A673 (cell line): ENCODE measurements at regions not wholly inside any gene's neighbourhood (a gene's known extent, or its start where the extent isn't known, plus 50 kb on each side); places are given as distances from the start of the nearest gene placed in this dataset.

Experiments
- BruUV-seq: library from RNA; stranded (reverse); fragments of 400-500 nt; replicated peaks from 2 replicates; lab custom pipeline; 2021; lab: Mats Ljungman, UMichigan
- CTCF ChIA-PET: fragments of 300-600 bp; sonication (Branson Sonifier 250); formaldehyde crosslinking; loops from one replicate; lab custom pipeline; 2022; ENCODE audit warnings: antibody characterized with exemption; lab: Charles Lee
- POLR2A ChIA-PET: fragments of 300-600 bp; sonication (Branson Sonifier 250); formaldehyde crosslinking; loops from one replicate; lab custom pipeline; 2022; ENCODE audit warnings: antibody characterized with exemption; ENCODE audit not compliant: low non-redundant PET; lab: Charles Lee
- DNase-seq: peaks from one replicate; pipeline ENCODE4 v3.0.0-alpha.2; 2015; ENCODE audit warnings: low spot score
- H3K27ac ChIP-seq: fragments of 200-600 bp; sonication (generic); 2 replicates; pipeline ENCODE4 v1.5.1; 2016; ENCODE audit warnings: mixed run types, low read depth, mild to moderate bottlenecking, mixed read lengths, antibody characterized with exemption, low read length; ENCODE audit not compliant: poor library complexity, severe bottlenecking
- H3K27me3 ChIP-seq: fragments of 200-600 bp; sonication (generic); replicated peaks from 2 replicates; pipeline ENCODE4 v1.6.1; 2017; ENCODE audit warnings: mixed run types, low read depth, mild to moderate bottlenecking, mixed read lengths, antibody characterized with exemption, low read length; ENCODE audit not compliant: insufficient read depth, poor library complexity
- H3K36me3 ChIP-seq: fragments of 200-600 bp; sonication (generic); 2 replicates; pipeline ENCODE4 v1.6.1; 2016; ENCODE audit warnings: mixed run types, mild to moderate bottlenecking, mixed read lengths, antibody characterized with exemption, low read length; ENCODE audit not compliant: insufficient read depth, poor library complexity, severe bottlenecking
- H3K4me1 ChIP-seq: fragments of 200-600 bp; sonication (generic); 2 replicates; pipeline ENCODE4 v1.6.1; 2017; ENCODE audit warnings: mixed run types, mild to moderate bottlenecking, mixed read lengths, antibody characterized with exemption, low read length; ENCODE audit not compliant: insufficient read depth, poor library complexity, severe bottlenecking
- H3K4me3 ChIP-seq: fragments of 200-600 bp; sonication (generic); 2 replicates; pipeline ENCODE4 v1.5.1; 2016; ENCODE audit warnings: low read depth, mixed run types, mild to moderate bottlenecking, mixed read lengths, low read length; ENCODE audit not compliant: poor library complexity, severe bottlenecking
- H3K9me3 ChIP-seq: fragments of 200-600 bp; sonication (generic); 2 replicates; pipeline ENCODE4 v1.6.1; 2016; ENCODE audit warnings: mixed run types, low read depth, mild to moderate bottlenecking, mixed read lengths, antibody characterized with exemption, low read length; ENCODE audit not compliant: poor library complexity, severe bottlenecking
- EZH2 ChIP-seq: fragments of 200-600 bp; sonication (generic); IDR thresholded peaks from 2 replicates; pipeline ENCODE4 v1.6.1; 2017; ENCODE audit warnings: borderline replicate concordance, low read depth, mild to moderate bottlenecking, mixed read lengths, antibody characterized with exemption, low read length; ENCODE audit not compliant: poor library complexity, severe bottlenecking
- intact Hi-C: fragments of 100-400 bp; cut with micrococcal nuclease; formaldehyde crosslinking; loops from one replicate; pipeline ENCODE4 v1.10.0; 2022; ENCODE audit not compliant: unreplicated experiment
- TF ChIP-seq, protein P1 (sequence below): fragments of 300-800, 200-600 bp; sonication (generic); conservative IDR thresholded peaks from 2 replicates; pipeline ENCODE4 v1.5.1; 2017; ENCODE audit warnings: low read depth, mild to moderate bottlenecking, antibody characterized with exemption, low read length, moderate library complexity, mixed read lengths

GRCh38 chr6:14622085-14622484 lies 504.5 kb downstream of the CD83 start:
- no peak for DNase-seq
- ChIA-PET CTCF (interaction anchor here (0.6 kb wide), 1 partner anchor 698 kb away, joined by 4 read pairs; the partner anchor contains the start of gene RNF182), POLR2A (no interaction called here)
- Histone ChIP-seq H3K36me3 (no peaks in the 10 kb centered on the region), H3K27me3 (no peaks in the 10 kb centered on the region), H3K4me3 (no peak overlapping the region), H3K4me1 (peaks cover 8% of the 10 kb centered on the region), H3K9me3 (no peaks in the 10 kb centered on the region), H3K27ac (no peak overlapping the region)
- no TSS peak for BruUV-seq
- intact Hi-C loops = no loop called here
- TF ChIP-seq, protein P1, sequence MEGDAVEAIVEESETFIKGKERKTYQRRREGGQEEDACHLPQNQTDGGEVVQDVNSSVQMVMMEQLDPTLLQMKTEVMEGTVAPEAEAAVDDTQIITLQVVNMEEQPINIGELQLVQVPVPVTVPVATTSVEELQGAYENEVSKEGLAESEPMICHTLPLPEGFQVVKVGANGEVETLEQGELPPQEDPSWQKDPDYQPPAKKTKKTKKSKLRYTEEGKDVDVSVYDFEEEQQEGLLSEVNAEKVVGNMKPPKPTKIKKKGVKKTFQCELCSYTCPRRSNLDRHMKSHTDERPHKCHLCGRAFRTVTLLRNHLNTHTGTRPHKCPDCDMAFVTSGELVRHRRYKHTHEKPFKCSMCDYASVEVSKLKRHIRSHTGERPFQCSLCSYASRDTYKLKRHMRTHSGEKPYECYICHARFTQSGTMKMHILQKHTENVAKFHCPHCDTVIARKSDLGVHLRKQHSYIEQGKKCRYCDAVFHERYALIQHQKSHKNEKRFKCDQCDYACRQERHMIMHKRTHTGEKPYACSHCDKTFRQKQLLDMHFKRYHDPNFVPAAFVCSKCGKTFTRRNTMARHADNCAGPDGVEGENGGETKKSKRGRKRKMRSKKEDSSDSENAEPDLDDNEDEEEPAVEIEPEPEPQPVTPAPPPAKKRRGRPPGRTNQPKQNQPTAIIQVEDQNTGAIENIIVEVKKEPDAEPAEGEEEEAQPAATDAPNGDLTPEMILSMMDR = no peak
- TF ChIP-seq EZH2 = no peak

- POLR2A ChIA-PET = no interaction called here
- Histone ChIP-seq H3K36me3 (no peaks in the 10 kb centered on the region), H3K27ac (no peak overlapping the region), H3K4me1 (peaks cover 8% of the 10 kb centered on the region), H3K27me3 (no peaks in the 10 kb centered on the region), H3K4me3 (no peak overlapping the region), H3K9me3 (no peaks in the 10 kb centered on the region)
- CTCF ChIA-PET = interaction anchor here (0.6 kb wide), 1 partner anchor 698 kb away, joined by 4 read pairs; the partner anchor contains the start of gene RNF182
- BruUV-seq = no TSS peak
- TF ChIP-seq, protein P1 = no peak
- DNase-seq = no peak
- intact Hi-C loops = no loop called here
Observed at GRCh38 chr6:14622909-14623505, 505.4 kb downstream of the CD83 start.

GRCh38 chr6:14625173-14625895 lies 507.8 kb downstream of the CD83 start:
- TF ChIP-seq, protein P1 = no peak
- TF ChIP-seq EZH2 = no peak
- POLR2A ChIA-PET = no interaction called here

More at GRCh38 chr6:14625173-14625895, 507.8 kb downstream of the CD83 start:
- Histone ChIP-seq H3K9me3 (no peaks in the 10 kb centered on the region), H3K4me3 (no peak overlapping the region), H3K4me1 (peaks cover 8% of the 10 kb centered on the region), H3K27me3 (no peaks in the 10 kb centered on the region), H3K36me3 (no peaks in the 10 kb centered on the region), H3K27ac (no peak overlapping the region)
- DNase-seq = no peak
- no TSS peak for BruUV-seq
- CTCF ChIA-PET = no interaction called here
- intact Hi-C loops = no loop called here
